Muscle of arm (tissue), 1 donor: ENCODE measurements at regions not wholly inside any gene's neighbourhood (a gene's known extent, or its start where the extent isn't known, plus 50 kb on each side); places are given as distances from the start of the nearest gene placed in this dataset.
A peak's percentile ranks its signal among the peaks of the same experiment; 100 is the strongest.
"Not testable (repeated sequence)": the region's sequence is repeated elsewhere in the genome, so short reads cannot be mapped to it uniquely, and the experiment has no call there.

Experiments
- DNase-seq: peaks from one replicate; pipeline ENCODE4 v3.0.0-alpha.2; 2013

- DNase-seq, result no peak
Observed at GRCh38 chrX:8025705-8026104, 98.5 kb upstream of the PNPLA4 start.

- DNase-seq, result no peak
Observed at GRCh38 chrX:8018934-8019333, 91.7 kb upstream of the PNPLA4 start.

- DNase-seq, result no peak
Observed at GRCh38 chrX:8010105-8010504, 82.9 kb upstream of the PNPLA4 start.

DNA sequence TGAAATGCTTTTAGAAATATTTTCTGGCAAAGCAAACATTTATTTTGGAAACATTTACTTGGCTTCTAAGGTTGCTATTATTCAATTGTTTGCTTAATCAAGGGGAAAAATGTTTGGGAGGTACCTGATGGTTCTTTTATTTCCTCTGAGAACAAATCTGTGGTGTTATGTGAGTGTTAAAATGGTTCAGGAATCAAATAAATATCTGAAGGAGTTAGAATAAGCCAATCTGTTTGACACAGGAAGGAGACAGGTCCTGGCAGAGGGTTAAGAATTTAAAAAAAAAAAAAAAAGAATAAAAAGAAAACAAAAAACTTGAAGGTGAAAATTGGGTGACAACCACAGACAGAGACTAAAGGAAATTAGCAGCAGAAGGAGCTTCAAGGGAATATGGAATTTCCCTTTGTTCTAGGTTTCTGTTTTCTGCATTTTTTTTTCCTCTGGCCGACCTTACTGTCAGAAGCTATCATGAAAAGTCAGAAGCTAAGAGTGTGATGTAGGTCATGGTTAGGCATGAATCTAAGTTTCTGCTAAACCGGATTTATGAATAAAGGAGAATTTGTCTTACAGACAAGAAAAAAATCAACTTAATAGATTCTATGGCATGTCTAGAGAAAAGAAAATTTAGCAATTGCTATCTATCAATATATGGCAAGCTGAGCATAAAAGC is 78.6 kb upstream of the PNPLA4 start:
- DNase-seq, result no peak

DNA sequence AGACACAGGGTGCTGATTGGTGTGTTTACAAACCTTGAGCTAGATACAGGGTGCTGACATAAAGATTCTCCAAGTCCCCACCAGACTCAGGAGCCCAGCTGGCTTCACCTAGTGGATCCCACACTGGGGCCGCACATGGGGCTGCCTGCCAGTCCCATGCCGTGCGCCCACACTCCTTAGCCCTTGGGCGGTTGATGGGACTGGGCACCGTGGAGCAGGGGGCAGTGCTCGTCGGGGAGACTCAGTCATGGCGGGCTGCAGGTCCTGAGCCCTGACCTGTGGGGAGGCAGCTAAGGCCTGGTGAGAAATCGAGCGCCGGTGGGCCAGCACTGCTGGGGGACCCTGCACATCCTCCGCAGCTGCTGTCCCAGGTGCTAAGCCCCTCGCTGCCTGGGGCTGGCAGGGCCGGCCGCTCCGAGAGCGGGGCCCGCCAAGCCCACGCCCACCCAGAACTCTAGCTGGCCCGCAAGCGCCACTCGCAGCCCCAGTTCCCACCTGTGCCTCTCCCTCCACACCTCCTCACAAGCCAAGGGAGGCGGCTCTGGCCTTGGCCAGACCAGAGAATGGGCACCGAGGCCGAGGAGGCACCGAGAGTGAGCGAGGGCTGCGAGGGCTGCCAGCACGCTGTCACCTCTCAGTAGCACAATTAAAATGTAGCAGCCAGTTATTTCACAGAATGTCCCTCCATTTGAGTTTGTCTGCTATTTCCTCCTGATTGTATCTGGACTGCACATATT is 76.1 kb upstream of the PNPLA4 start:
- no peak for DNase-seq

- DNase-seq, result no peak
Observed at GRCh38 chrX:7996851-7997250, 69.6 kb upstream of the PNPLA4 start.

GRCh38 chrX:7996414-7996813 is 69.2 kb upstream of the PNPLA4 start:
- DNase-seq, result peak; percentile 48

- DNase-seq, result no peak
Observed at GRCh38 chrX:7993873-7994272, 66.7 kb upstream of the PNPLA4 start.

- not testable (repeated sequence) for DNase-seq
Observed at GRCh38 chrX:7988013-7988759, 61.0 kb upstream of the PNPLA4 start.

DNA sequence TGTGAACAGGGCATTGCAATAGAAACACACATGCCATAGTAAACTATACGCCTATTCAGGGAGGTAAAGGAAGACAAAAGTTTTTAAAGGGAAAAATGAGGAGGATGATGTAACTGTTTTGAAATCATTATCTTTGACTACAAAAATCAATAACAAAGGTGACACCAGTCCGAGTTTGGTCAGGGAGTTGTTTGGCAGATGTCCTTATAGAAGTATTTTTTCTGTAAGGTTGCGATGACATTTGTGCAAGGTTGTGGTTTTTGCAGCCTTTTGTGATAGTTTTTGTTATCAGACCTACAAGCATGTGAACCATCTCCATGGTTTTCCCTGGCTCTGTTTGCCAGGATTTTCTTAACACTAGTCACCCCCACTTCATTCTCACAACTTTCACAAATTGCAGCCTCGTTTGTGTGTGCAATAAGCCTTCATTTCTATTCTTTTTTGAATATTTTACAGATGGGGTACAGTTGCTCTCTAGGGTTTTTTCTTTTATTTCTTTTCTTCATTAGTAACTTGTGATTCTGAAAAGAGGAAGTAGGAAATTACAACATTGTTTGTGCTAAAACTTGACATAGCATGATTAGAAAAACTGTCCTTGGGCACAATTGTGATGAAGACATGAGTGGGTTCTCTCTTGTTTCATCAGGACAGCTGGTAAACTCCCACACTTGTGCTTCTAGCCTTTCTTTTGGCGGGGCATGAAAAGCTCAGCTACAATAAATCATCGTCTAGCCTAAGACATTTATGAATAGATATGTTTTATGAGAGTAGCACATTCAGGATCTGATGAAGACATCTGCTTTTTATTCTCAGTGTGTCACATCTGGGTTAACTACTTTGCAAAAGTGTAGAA is 60.2 kb upstream of the PNPLA4 start:
- no peak for DNase-seq

DNA sequence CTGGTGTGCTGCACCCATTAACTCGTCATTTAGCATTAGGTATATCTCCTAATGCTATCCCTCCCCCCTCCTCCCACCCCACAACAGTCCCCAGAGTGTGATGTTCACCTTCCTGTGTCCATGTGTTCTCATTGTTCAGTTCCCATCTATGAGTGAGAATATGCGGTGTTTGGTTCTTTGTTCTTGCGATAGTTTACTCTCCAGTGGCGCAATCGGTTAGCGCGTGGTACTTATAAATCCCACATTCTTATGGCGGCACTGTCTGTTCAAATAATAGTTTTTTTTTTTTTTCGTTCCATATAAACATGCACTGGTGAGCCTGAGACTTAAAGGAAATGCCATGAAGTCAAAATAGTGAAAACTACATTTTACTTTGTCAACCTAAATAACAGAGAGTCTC is 59.5 kb upstream of the PNPLA4 start:
- DNase-seq, result not testable (repeated sequence)

DNA sequence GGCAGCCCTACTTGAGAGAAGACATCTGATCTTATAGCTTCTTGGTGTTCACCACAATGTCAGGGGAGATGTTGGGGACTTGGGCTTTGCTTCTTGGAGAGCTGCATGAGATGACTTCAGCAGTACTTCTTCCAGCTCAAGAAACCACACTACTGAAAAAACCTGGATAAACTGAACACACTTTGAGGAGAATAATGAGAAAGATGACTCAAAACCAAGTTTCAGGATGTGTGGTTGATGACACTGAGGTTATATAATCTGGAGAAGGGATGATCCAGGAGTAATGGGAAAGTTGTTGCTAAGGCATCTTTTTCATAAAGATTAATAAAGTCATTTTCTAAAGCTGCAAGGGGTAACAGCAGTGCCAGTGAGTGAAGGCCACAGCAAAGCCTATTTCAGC is 58.4 kb upstream of the PNPLA4 start:
- no peak for DNase-seq

DNA sequence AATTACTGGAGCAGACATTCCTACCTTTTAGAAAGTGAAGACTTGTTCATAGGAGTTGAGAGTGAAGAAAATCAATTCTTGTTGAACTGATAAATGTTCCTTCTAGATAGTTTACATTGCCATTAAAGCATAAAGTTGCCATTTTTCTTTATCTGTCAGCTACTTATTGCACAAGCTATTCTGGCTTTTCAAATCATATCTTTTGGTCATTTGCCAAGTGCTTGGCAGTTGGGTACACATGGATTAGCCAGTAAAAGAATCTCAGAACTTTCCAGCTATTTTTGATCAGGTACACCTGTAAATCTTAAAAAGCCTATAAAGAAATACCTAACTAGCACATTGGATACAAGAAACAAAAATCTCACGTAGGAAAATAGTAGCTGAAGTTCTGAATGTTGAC is 56.4 kb upstream of the PNPLA4 start:
- DNase-seq, result no peak
